B cell (primary cell): ENCODE measurements at regions not wholly inside any gene's neighbourhood (a gene's known extent, or its start where the extent isn't known, plus 50 kb on each side); places are given as distances from the start of the nearest gene placed in this dataset.

Source experiments
- CTCF ChIP-seq: fragments of 200-600 bp; IDR thresholded peaks from one replicate; pipeline ENCODE4 v1.8.0; 2022; ENCODE audit warnings: antibody characterized with exemption, mild to moderate bottlenecking
- EZH2 ChIP-seq: IDR thresholded peaks from 2 replicates; pipeline ENCODE4 v1.6.1; 2012; ENCODE audit warnings: borderline replicate concordance, low read depth, mild to moderate bottlenecking, moderate library complexity, low read length; ENCODE audit not compliant: insufficient read depth, poor library complexity, severe bottlenecking

GRCh38 chr7:51633596-51633995 is 317.0 kb upstream of the COBL start:
- TF ChIP-seq CTCF (no peak), EZH2 (no peak)
